22Rv1 (cell line): ENCODE measurements at regions not wholly inside any gene's neighbourhood (a gene's known extent, or its start where the extent isn't known, plus 50 kb on each side); places are given as distances from the start of the nearest gene placed in this dataset.

ENCODE experiments used
- ZFX ChIP-seq: fragments of 450-650 bp; IDR thresholded peaks from 2 replicates; pipeline ENCODE4 v1.6.1; 2017; ENCODE audit warnings: antibody characterized with exemption, borderline replicate concordance
- TF ChIP-seq, protein P1 (sequence below): fragments of 450-650 bp; IDR thresholded peaks from 2 replicates; pipeline ENCODE4 v1.5.1; 2017; ENCODE audit warnings: mild to moderate bottlenecking

DNA sequence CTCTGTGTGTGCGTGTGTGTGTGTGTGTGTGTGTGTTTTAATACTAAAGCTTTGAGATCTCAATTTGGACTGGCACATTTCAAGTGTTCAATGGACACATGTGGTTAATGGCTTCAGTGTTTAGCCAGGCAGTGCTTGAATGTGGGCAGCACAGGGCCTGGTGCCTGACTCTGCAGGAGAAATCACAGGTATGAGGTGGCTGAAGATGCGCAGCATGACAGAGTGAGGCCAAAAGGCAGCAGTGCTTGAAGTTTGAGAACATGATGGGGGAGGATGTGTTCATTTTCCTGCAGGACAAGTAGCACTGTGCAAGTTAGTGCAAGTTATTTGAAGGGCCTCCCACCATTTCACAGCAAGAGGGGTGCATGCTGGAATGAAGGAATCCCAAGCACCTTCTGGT lies 620.5 kb upstream of the TBL1XR1 start:
- TF ChIP-seq, protein P1, sequence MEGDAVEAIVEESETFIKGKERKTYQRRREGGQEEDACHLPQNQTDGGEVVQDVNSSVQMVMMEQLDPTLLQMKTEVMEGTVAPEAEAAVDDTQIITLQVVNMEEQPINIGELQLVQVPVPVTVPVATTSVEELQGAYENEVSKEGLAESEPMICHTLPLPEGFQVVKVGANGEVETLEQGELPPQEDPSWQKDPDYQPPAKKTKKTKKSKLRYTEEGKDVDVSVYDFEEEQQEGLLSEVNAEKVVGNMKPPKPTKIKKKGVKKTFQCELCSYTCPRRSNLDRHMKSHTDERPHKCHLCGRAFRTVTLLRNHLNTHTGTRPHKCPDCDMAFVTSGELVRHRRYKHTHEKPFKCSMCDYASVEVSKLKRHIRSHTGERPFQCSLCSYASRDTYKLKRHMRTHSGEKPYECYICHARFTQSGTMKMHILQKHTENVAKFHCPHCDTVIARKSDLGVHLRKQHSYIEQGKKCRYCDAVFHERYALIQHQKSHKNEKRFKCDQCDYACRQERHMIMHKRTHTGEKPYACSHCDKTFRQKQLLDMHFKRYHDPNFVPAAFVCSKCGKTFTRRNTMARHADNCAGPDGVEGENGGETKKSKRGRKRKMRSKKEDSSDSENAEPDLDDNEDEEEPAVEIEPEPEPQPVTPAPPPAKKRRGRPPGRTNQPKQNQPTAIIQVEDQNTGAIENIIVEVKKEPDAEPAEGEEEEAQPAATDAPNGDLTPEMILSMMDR: no peak
- TF ChIP-seq ZFX: no peak
